Cardiac fibroblast (primary cell): ENCODE measurements at regions not wholly inside any gene's neighbourhood (a gene's known extent, or its start where the extent isn't known, plus 50 kb on each side); places are given as distances from the start of the nearest gene placed in this dataset.

Experiments
- DNase-seq, 2 donors: peaks; one replicate each; pipeline versions ENCODE4 v3.0.0 to v3.0.0-alpha.2; 2010; ENCODE audit warnings: low read depth in 2 of 2
- H3K4me3 ChIP-seq, 2 donors: replicated peaks in 1 of 2; 1 replicate in 1 of 2; 2 replicates in 1 of 2; pipeline ENCODE4 v1.5.1; 2011; ENCODE audit warnings: low read depth in 2 of 2, low read length in 2 of 2, mild to moderate bottlenecking in 2 of 2, moderate library complexity in 1 of 2
- CTCF ChIP-seq: IDR thresholded peaks from one replicate; pipeline ENCODE4 v1.5.1; 2011; ENCODE audit warnings: low read depth, mild to moderate bottlenecking, low read length, inconsistent platforms

GRCh38 chr10:81303656-81304055 lies 571.3 kb upstream of the NRG3 start:
- no peak for DNase-seq
- TF ChIP-seq CTCF, result no peak
- H3K4me3 ChIP-seq, result no peak overlapping the region

GRCh38 chr10:81306971-81307782 lies 567.8 kb upstream of the NRG3 start:
- no peak overlapping the region for H3K4me3 ChIP-seq
- TF ChIP-seq CTCF, result no peak
- DNase-seq, result no peak

- no peak for TF ChIP-seq CTCF
These were observed 565.9 kb upstream of the NRG3 start for GRCh38 chr10:81309041-81309552.

GRCh38 chr10:81314471-81314870 lies 560.5 kb upstream of the NRG3 start:
- TF ChIP-seq CTCF, result no peak
- no peak for DNase-seq
- H3K4me3 ChIP-seq, result no peak overlapping the region

More at GRCh38 chr10:81309041-81309552, 565.9 kb upstream of the NRG3 start:
- DNase-seq, result no peak
- H3K4me3 ChIP-seq, result no peak overlapping the region

- H3K4me3 ChIP-seq, result no peak overlapping the region
- DNase-seq, result no peak
- no peak for TF ChIP-seq CTCF
These were observed 560.0 kb upstream of the NRG3 start for GRCh38 chr10:81315026-81315425.

- no peak overlapping the region for H3K4me3 ChIP-seq
- no peak for TF ChIP-seq CTCF
- DNase-seq, result no peak
These were observed 527.0 kb upstream of the NRG3 start for GRCh38 chr10:81348003-81348402.
